ENCODE measurements at regions not wholly inside any gene's neighbourhood (a gene's known extent, or its start where the extent isn't known, plus 50 kb on each side); places are given as distances from the start of the nearest gene placed in this dataset.

- TF ChIP-seq CTCF (IDR thresholded peaks at IDR 0.05): no peak
- no peak for TF ChIP-seq ZFX (IDR thresholded peaks at IDR 0.05; ENCODE audit: borderline replicate concordance)
These were observed 90.8 kb downstream of the OLIG3 start for GRCh38 chr6:137403443-137403842.
